HG03469 (cell line): ENCODE measurements at regions not wholly inside any gene's neighbourhood (a gene's known extent, or its start where the extent isn't known, plus 50 kb on each side); places are given as distances from the start of the nearest gene placed in this dataset.

ENCODE experiments used
- ATAC-seq: cut with Tn5 transposase; IDR thresholded peaks from one replicate; pipeline ENCODE4 v1.9.1; 2021; ENCODE audit warnings: mild to moderate bottlenecking, moderate library complexity, moderate number of reproducible peaks; ENCODE audit not compliant: unreplicated experiment

GRCh38 chr5:2200261-2200950 is 317.7 kb upstream of the IRX4 start:
- ATAC-seq: no peak

GRCh38 chr5:2199697-2200096 is 317.0 kb upstream of the IRX4 start:
- no peak for ATAC-seq

- no peak for ATAC-seq
These were observed 314.4 kb upstream of the IRX4 start for GRCh38 chr5:2196989-2197619.

- ATAC-seq: no peak
These were observed 313.7 kb upstream of the IRX4 start for GRCh38 chr5:2196416-2196815.

DNA sequence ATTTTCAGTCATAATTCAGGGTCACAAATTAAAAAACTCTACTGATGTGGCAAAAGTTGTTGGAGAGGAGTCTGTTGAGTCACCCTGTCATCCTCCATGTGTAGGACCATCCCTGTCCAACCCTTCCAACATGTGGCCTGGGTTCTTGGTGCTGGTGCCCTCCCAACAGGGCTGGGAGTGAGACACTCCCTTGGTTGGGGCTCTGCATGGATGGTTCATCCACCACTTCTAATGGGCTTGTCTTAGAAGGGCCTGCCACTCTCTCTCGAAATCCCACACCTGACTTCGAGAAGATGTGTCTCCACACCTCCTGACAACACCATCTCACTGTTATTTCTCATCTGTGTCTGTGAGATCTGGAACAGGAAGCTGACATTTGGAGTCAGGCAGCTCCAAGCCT is 312.2 kb upstream of the IRX4 start:
- no peak for ATAC-seq

DNA sequence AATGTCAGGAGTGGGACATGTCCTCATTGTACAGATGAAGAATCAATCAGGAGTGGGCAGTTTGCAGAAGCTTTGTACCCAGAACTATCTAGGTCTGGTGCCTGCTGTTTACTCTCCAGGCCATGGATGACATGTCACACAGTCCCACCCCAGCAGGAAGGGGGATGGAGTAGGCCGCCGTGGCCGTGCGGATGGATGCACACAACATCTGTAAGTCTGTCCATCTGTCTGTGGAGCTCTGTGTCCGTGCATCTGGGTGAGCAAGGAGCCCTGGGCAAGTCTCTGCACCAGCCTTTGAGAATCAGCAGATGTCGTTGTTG is 311.5 kb upstream of the IRX4 start:
- ATAC-seq: no peak

- ATAC-seq: no peak
These were observed 311.0 kb upstream of the IRX4 start for GRCh38 chr5:2193542-2194235.

- ATAC-seq: no peak
These were observed 310.4 kb upstream of the IRX4 start for GRCh38 chr5:2193142-2193541.

- no peak for ATAC-seq
These were observed 309.8 kb upstream of the IRX4 start for GRCh38 chr5:2192496-2192895.

DNA sequence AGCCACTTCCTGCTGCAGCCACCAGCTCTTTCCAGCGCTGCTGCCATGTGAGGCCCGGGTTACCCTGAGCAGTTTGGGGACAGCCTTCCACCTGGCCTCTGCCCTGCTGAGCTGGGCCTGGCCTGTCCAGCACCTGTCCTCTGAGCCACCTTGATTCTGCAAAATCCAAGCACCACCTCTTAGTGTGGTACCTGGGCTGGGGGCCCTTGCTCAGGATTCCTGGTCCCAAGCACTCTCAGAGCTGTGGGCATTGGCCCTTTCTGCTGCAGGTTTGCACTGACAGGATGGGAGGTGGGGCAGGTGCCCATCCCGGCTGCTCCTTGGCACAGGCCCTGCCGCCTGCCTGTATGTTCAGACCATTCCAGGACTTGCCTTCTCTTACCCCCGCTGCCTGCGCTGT is 309.2 kb upstream of the IRX4 start:
- no peak for ATAC-seq

DNA sequence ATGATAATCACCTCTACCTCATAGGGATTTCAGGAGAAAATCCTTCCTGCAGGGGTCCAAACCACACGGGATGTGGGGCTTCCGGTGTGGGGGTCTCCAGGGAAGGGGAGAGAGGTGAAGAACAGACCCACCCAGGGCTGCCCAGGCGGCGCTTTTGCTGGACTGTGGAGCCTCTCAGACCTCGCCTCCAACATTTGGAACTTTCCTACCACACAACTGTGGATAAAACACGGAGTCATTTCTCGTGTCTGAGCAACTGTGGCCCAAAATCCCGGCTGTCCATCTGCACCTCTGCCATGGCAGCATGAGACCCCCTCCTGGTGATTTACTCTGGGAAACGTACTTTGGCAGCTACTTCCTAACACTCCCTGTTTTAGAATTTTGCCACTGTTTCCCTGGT is 307.8 kb upstream of the IRX4 start:
- ATAC-seq: no peak

DNA sequence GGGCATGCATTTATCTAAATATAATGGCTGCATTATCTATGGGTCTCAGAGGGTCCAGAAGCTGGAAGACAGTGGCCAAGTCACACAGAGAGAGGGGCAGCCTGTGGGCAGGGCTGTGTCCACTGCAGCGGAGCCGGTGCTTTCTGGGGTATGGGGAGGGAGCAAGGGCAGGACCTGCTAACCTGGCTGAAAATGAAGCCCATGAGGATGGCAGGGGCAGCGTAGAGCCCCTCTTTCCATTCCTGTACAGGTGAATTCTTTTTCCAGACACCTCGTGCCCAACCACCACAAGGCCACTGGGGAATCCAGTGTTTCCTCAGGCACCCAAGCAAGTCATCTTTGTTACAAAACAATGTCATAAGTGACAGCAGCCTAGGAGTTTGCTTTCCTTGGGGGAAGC is 305.9 kb upstream of the IRX4 start:
- no peak for ATAC-seq

DNA sequence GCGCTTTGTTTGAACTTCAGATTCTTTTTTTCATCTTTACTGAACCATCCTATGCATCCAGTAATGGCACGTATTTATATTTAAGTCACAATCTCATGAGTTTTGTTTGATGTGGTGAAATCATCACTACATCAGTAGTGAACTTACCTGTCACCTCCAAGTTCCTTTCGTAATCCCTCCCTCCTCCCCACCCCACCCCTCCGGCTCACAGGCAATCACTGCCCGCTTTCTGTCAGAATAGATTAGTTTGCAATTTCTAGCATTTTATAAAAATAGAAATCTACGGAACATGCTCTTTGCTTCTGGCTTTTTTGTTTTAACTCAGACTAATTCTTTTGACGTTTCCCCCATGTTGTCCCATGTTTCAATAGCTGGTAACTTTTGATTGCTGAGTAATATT is 305.4 kb upstream of the IRX4 start:
- no peak for ATAC-seq

DNA sequence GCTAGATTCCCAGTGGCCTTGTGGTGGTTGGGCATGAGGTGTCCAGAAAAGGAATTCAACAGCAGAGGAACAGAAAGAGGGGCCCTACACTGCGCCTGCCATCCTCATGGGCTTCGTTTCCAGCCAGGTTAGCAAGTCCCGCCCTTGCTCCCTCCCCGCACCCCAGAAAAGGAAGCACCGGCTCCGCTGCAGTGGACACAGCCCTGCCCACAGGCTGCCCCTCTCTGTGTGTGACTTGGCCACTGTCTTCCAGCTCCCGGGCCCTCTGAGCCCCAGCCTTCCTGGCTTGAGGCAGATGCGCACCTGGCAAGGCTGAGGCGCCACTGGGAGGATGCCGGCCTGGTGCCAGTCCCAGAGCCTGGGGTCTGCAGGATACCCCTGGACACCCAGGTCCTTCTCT is 305.0 kb upstream of the IRX4 start:
- ATAC-seq: no peak

GRCh38 chr5:2187156-2187555 is 304.4 kb upstream of the IRX4 start:
- no peak for ATAC-seq

GRCh38 chr5:2186472-2187015 is 303.8 kb upstream of the IRX4 start:
- no peak for ATAC-seq

GRCh38 chr5:2185646-2186471 is 303.1 kb upstream of the IRX4 start:
- no peak for ATAC-seq

DNA sequence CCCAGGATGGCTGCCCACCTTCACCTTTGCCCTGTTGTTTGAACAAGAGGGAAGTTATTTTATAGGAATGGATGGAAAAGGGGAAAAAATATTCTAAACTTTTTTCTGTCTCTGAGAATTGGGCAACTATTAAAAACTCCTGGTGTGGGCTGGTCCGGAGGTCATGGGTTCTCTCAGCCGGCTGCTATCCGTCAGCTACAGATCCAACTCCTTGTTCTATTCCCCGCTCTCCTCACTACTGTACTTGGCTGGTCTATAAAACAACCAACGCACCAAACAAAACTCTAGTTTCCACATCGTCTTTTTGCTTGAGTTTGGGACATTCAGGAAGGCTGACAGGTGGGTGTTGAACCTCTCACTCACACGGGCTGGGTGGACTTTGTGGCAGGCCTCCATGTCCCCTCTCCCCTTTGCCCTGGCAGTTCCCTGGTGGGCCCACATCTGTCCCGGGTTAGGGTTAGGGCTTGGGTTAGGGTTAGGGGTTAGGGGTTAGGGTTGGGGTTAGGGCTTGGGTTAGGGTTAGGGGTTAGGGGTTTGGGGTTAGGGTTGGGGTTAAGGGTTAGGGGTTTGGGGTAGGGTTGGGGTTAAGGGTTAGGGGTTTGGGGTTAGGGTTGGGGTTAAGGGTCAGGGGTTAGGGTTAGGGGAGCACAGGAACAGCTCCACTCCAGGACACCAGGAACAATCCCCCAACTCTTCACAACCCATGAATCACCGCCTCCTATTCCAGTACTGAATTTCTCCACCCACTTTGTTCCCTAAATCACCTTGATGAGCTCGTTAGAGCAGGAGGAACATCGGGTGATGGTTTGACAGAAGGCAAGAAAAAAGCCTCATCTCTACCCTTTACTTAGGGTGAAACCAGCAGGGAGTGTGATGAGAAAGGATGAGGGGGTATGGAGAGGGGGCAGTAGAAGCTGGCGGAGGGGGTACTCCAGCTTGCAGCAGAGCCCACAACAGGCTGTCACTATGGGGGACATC is 302.1 kb upstream of the IRX4 start:
- no peak for ATAC-seq

DNA sequence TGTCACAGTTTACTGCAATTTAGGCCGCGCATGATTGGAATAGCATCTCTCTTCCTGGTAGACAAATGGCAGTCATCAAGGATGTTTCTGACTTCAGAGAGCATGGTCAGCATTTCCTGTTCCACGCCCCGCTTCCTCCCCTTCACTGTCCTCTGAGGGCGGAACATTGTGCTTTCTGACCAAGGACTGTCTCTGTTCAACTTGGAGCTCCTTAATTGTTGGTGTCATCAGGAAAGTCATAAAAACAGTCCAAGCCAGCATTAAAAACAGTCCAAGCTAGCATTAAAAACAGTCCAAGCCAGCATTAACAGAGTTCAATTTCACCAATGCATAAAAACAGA is 301.3 kb upstream of the IRX4 start:
- ATAC-seq: no peak
